Panc1 (cell line): ENCODE measurements at regions not wholly inside any gene's neighbourhood (a gene's known extent, or its start where the extent isn't known, plus 50 kb on each side); places are given as distances from the start of the nearest gene placed in this dataset.

ENCODE experiments used
- ATAC-seq: fragments of 200-7000 bp; cut with Tn5 transposase; 2 replicates; pipeline ENCODE4 v1.9.1; 2020; ENCODE audit warnings: mild to moderate bottlenecking, moderate library complexity
- BruUV-seq: library from RNA; stranded (reverse); fragments of 400-500 nt; replicated peaks from 2 replicates; lab custom pipeline; 2021; lab: Mats Ljungman, UMichigan
- CTCF ChIA-PET: fragments of 300-600 bp; sonication (Branson Sonifier 250); formaldehyde crosslinking; loops from one replicate; lab custom pipeline; 2022; ENCODE audit warnings: antibody characterized with exemption; lab: Charles Lee
- POLR2A ChIA-PET: fragments of 300-600 bp; sonication (Branson Sonifier 250); formaldehyde crosslinking; loops from one replicate; lab custom pipeline; 2022; ENCODE audit warnings: antibody characterized with exemption; lab: Charles Lee
- DNase-seq: peaks from one replicate; pipeline ENCODE4 v3.0.0-alpha.2; 2010; ENCODE audit warnings: low read depth, low spot score
- H3K27ac ChIP-seq: 2 replicates; pipeline ENCODE4 v1.5.1; 2011; ENCODE audit warnings: mild to moderate bottlenecking, low read length, inconsistent platforms
- H3K27me3 ChIP-seq: fragments of 200-500 bp; sonication (Bioruptor generic); 2 replicates; pipeline ENCODE4 v1.6.0; 2014; ENCODE audit warnings: low read length, inconsistent platforms; ENCODE audit not compliant: control insufficient read depth, insufficient read depth
- H3K36me3 ChIP-seq: fragments of 200-500 bp; sonication (Bioruptor generic); 2 replicates; pipeline ENCODE4 v1.5.1; 2014; ENCODE audit warnings: inconsistent platforms, mild to moderate bottlenecking, low read length, moderate library complexity; ENCODE audit not compliant: control insufficient read depth, insufficient read depth
- H3K4me1 ChIP-seq: 2 replicates; pipeline ENCODE4 v1.5.1; 2011; ENCODE audit warnings: inconsistent platforms, mild to moderate bottlenecking, low read length, moderate library complexity; ENCODE audit not compliant: control insufficient read depth, insufficient read depth
- H3K4me3 ChIP-seq, 2 experiments: 2 replicates each; pipeline ENCODE4 v1.5.1; 2011 to 2012; ENCODE audit warnings: low read depth in 2 of 2, low read length in 2 of 2, mild to moderate bottlenecking in 2 of 2, inconsistent platforms in 1 of 2, moderate library complexity in 1 of 2
- H3K9me3 ChIP-seq: fragments of 200-500 bp; sonication (Bioruptor generic); 2 replicates; pipeline ENCODE4 v1.5.1; 2014; ENCODE audit warnings: low read depth, mild to moderate bottlenecking, inconsistent platforms, low read length, moderate library complexity; ENCODE audit not compliant: control insufficient read depth, insufficient read depth
- CTCF ChIP-seq: fragments of 450-650 bp; IDR thresholded peaks from 2 replicates; pipeline ENCODE4 v1.5.1; 2017; ENCODE audit warnings: mild to moderate bottlenecking
- POLR2AphosphoS5 ChIP-seq: IDR thresholded peaks from 2 replicates; pipeline ENCODE4 v1.6.1; 2012; ENCODE audit warnings: mild to moderate bottlenecking, low read depth, low read length, moderate library complexity
- REST ChIP-seq, 2 experiments: IDR thresholded peaks; 2 replicates each; pipeline ENCODE4 v1.6.1; 2011 to 2012; ENCODE audit warnings: low read depth in 2 of 2, control low read depth in 1 of 2, low read length in 1 of 2, mild to moderate bottlenecking in 1 of 2, moderate library complexity in 1 of 2; ENCODE audit not compliant: insufficient read depth in 1 of 2
- SIN3A ChIP-seq: IDR thresholded peaks from 2 replicates; pipeline ENCODE4 v1.6.1; 2012; ENCODE audit warnings: low read depth, mild to moderate bottlenecking, low read length, moderate library complexity, borderline replicate concordance; ENCODE audit not compliant: insufficient read depth
- TCF7L2 ChIP-seq: IDR thresholded peaks from 2 replicates; pipeline ENCODE4 v1.6.1; 2011; ENCODE audit warnings: mild to moderate bottlenecking, low read depth, low read length, inconsistent platforms
- in situ Hi-C: cut with HindIII; loops from 2 replicates; pipeline ENCODE4 v1.10.0; 2016; ENCODE audit warnings: low sequenced_read_pairs, low pct_unique_long_range_greater_than_20kb
- intact Hi-C: fragments of 100-400 bp; cut with micrococcal nuclease; formaldehyde crosslinking; loops from one replicate; pipeline ENCODE4 v1.10.0; 2022; ENCODE audit not compliant: unreplicated experiment

GRCh38 chrX:9087271-9088040 is 53.5 kb upstream of the FAM9B start:
- in situ Hi-C loops (no loop called here), intact Hi-C loops (no loop called here)
- Histone ChIP-seq H3K4me1 (no peaks in the 10 kb centered on the region), H3K27me3 (no peaks in the 10 kb centered on the region), H3K36me3 (no peaks in the 10 kb centered on the region), H3K27ac (no peak overlapping the region), H3K4me3 (no peak overlapping the region), H3K9me3 (no peaks in the 10 kb centered on the region)
- CTCF ChIA-PET: no interaction called here
- ATAC-seq (no peak), DNase-seq (no peak)
- TF ChIP-seq POLR2AphosphoS5 (no peak), REST (IDR thresholded peaks at IDR 0.05; ENCODE audit: insufficient read depth in 1 of 2, low read depth in 2 of 2, low read length in 1 of 2) (no peak), CTCF (no peak), SIN3A (no peak), TCF7L2 (no peak)
- POLR2A ChIA-PET: no interaction called here
- BruUV-seq: no TSS peak

GRCh38 chrX:9088896-9089295 is 55.0 kb upstream of the FAM9B start:
- no peaks in the 10 kb centered on the region for H3K36me3 ChIP-seq
- no peak overlapping the region for H3K4me3 ChIP-seq
- ChIA-PET CTCF (no interaction called here), POLR2A (no interaction called here)
- no peak overlapping the region for H3K27ac ChIP-seq
- no peaks in the 10 kb centered on the region for H3K4me1 ChIP-seq
- BruUV-seq: no TSS peak
- in situ Hi-C loops: no loop called here
- DNase-seq: no peak
- H3K27me3 ChIP-seq: no peaks in the 10 kb centered on the region
- intact Hi-C loops: no loop called here
- no peaks in the 10 kb centered on the region for H3K9me3 ChIP-seq
- TF ChIP-seq REST (IDR thresholded peaks at IDR 0.05; ENCODE audit: insufficient read depth in 1 of 2, low read depth in 2 of 2, low read length in 1 of 2): no peak
- ATAC-seq: no peak
